HG03095 (cell line): ENCODE measurements at regions not wholly inside any gene's neighbourhood (a gene's known extent, or its start where the extent isn't known, plus 50 kb on each side); places are given as distances from the start of the nearest gene placed in this dataset.

ENCODE experiments used
- ATAC-seq: cut with Tn5 transposase; IDR thresholded peaks from one replicate; pipeline ENCODE4 v1.9.1; 2021; ENCODE audit warnings: moderate library complexity; ENCODE audit not compliant: unreplicated experiment

- no peak for ATAC-seq
These were observed 52.1 kb upstream of the PDZD8 start for GRCh38 chr10:117427356-117427755.

GRCh38 chr10:117425974-117426566, 50.8 kb upstream of the PDZD8 start:
- ATAC-seq, result peak; percentile 84

GRCh38 chr10:117424883-117425649, 49.8 kb upstream of the PDZD8 start:
- ATAC-seq, result no peak
